ENCODE measurements at regions not wholly inside any gene's neighbourhood (a gene's known extent, or its start where the extent isn't known, plus 50 kb on each side); places are given as distances from the start of the nearest gene placed in this dataset.

- no peak for DNase-seq
Observed at GRCh38 chr7:117929237-117929636, 56.0 kb upstream of the CTTNBP2 start.

DNA sequence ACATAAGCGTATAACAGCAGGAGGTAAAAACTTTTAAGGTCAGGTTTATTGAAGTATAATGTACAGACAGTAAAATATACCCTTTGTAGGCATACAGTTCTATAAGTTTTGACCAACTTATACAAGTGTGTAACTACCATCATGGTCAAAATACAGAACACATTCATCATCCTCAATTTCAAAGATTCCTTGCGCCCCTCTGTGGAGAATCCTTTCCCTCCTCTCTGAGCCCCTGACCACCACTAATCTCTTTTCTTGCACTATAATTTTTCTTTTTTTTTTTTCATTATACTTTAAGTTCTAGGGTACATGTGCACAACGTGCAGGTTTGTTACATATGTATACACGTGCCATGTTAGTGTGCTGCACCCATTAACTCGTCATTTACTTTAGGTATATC lies 58.1 kb upstream of the CTTNBP2 start:
- no peak for DNase-seq

GRCh38 chr7:117937049-117937752 lies 64.0 kb upstream of the CTTNBP2 start:
- DNase-seq: peak in 2 of 3 donors; percentile 20 to 59

GRCh38 chr7:117937753-117938483 lies 64.7 kb upstream of the CTTNBP2 start:
- DNase-seq: no peak

GRCh38 chr7:117941138-117941810 lies 68.0 kb upstream of the CTTNBP2 start:
- DNase-seq: no peak

GRCh38 chr7:117942780-117943179 lies 69.5 kb upstream of the CTTNBP2 start:
- DNase-seq: no peak

DNA sequence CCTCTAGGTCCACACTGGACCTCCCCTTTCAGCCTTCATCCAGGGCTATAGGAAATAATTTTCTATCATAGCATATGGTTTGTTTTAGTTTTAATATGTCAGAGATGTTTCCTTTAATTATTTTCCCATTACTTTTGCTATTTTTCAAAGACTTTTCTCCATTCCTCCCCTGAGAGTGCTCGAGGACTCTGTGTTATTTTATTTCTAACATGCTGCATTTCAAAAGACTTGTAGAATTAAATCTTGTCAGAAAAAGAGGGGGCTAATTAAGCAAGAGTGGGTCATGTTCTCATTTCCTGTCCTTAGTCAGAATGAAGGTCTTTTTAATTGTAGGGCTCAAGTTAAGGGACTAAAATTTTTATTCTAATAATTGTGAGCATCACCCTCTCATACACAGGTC lies 71.6 kb upstream of the CTTNBP2 start:
- no peak for DNase-seq

DNA sequence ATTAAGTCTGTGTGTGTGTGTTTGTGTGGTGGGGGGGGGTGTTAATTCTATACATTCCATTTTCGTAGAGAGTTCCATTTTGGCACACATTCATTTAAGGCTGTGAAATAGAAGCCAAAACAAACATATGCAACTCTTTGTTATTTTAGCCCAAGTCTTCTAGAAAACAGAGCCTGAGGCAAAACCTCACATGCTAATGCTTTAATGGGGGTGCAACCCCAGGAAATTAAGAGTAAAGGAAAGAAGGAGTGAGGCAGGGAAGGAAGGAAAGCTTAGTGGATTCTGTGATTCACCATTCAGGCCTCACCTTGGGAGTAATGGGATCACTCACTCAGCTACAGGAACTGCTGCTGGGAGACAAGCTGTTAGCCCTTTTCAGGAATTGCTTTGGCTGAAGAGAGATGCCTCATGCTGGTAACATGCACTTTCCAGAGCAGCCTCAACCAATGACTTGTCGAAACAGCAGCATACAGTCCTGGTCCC lies 73.0 kb upstream of the CTTNBP2 start:
- DNase-seq: no peak

DNA sequence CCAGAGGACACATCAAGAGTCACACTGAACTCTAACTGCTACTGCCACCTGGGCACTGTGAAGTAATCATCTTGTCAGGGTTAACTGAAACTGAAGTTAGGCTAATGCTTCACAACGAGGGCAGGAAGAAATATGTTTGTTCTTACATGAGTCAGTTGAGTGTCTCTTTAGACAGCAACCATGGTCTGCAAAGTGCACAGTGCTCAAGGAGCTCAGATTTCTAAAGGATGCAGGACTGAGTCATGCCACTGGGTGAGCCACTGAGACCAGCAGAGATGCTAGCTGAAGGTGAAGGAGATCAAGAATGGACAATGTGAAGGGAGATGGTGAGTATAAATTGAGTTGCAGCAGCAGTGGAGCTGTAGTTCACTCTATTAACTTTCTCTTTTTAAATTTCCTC lies 76.0 kb upstream of the CTTNBP2 start:
- no peak for DNase-seq

GRCh38 chr7:117950601-117951260 lies 77.5 kb upstream of the CTTNBP2 start:
- DNase-seq: no peak

DNA sequence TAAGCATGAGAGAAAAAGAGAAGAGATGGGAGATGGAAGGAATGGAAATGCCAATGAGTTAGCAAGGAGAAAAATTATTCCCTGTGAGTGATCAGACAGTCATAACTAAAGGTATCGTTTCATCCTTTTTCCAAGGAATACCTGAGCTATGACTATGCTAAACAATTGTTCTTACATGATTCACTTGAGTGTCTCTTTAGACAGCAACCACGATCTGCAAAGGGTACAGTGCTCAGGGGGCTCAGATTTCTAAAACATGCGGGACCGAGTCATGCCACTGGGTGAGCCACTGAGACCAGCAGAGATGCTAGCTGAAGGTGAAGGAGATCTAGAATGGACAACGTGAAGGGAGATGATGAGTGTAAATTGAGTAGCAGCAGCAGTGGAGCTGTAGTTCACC lies 78.0 kb upstream of the CTTNBP2 start:
- DNase-seq: no peak

GRCh38 chr7:117951691-117952280 lies 78.5 kb upstream of the CTTNBP2 start:
- DNase-seq: no peak

- DNase-seq: no peak
Observed at GRCh38 chr7:117955046-117955445, 81.8 kb upstream of the CTTNBP2 start.

DNA sequence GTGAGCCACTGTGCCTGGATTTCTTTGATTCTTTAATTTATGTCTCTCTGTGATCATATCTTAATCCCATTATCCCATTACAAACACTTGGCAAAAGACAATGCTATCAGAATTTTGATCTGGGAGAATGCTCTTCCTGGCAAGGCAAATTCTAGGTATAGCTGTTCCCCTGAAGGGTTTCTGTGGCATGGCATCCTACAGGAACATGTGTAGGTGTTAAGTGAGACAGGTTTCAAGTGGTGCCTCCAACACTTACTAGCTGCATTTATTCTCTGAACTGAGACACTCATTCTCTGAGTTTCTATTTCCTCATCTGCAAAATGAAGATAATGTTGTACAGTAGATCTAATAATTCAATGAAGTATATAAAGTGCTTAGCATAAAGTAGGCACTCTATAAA lies 87.1 kb upstream of the CTTNBP2 start:
- no peak for DNase-seq

DNA sequence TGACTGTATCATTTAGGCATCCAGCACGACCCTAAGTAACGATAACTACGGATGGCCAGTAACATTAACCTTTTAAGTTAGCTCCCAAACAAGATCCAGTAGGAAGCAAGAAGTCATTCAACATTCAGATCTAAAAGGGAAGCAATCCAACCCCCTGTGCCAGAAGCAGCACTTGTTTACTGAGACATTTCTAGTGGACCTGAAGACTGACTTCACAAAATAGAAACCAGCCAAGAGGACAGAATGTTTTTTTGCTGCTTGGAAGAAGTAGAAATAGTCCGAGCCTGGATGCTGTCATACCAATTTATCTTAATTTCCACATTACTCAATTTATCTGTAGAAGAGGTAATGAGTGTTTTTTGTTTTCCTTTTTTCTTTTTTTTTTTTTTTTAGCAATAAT lies 88.0 kb upstream of the CTTNBP2 start:
- DNase-seq: peak in 2 of 3 donors; percentile 40 to 67

DNA sequence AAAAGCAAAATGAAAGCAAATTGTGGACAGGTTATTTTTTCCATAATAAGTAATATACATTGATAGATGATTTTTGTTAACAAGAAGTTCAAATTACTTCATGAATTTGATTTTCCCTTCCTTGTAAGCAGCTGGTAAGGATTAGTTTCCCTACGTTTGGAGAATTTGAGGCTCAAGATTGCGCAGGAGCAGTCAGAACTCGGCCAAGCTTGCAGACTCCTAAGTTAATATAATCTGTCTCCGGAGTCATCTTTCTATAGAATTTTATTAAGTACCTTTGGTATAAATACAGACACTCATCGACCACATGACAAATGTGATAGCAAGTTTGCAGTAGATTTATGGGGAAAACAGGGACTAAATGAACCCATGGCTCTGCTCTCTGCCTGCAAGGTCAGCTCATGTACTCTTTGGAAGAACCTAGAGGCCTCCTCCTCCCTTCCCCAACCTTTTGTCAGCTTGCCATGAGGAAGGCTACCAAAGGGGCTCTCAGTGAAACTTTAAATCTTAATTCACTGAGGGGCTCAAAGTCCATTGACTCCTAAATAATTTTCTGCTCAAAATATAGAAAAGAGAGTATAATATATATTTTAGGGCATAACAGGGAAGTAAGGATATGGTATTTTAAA lies 89.2 kb upstream of the CTTNBP2 start:
- DNase-seq: peak in 1 of 3 donors; percentile 60

- DNase-seq: peak in 1 of 3 donors; percentile 53
Observed at GRCh38 chr7:117963264-117964197, 90.3 kb upstream of the CTTNBP2 start.

- no peak for DNase-seq
Observed at GRCh38 chr7:117970801-117971200, 97.6 kb upstream of the CTTNBP2 start.

DNA sequence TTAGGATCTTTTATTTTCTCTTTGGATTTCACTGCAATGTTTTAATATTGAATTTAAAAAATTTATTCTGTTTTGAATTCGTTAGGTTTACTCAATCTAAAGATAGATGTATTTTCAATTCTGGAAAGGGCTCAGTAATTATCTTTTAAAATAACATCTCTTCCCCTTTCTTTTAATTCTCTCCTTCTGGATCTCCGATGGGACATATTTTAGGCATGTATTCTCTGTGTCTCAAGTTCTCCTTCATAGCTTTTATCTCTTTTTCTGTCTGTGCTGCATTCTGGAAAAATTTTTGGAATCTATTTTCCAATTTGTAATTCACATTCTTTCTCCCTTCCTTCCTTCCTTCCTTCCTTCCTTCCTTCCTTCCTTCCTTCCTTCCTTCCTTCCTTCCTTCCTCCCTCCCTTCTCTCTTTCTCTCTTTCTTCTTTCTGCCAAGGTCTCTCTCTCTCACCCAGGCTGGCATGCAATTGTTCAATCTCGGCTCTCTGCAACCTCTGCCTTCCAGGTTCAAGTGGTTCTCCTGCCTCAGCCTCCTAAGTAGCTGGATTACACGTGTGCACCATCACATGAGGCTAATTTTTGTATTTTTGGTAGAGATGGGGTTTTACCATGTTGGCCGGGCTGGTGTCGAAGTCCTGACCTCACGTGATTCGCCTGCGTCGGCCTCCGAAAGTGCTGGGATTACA lies 98.5 kb upstream of the CTTNBP2 start:
- no peak for DNase-seq

GRCh38 chr7:117972606-117973005 lies 99.4 kb upstream of the CTTNBP2 start:
- DNase-seq: peak in 1 of 3 donors; percentile 25
